ENCODE measurements at regions not wholly inside any gene's neighbourhood (a gene's known extent, or its start where the extent isn't known, plus 50 kb on each side); places are given as distances from the start of the nearest gene placed in this dataset.

- Histone ChIP-seq H3K4me3 (replicated peaks; ENCODE audit: low read depth, low read length) (no peak overlapping the region), H3K36me3 (ENCODE audit: control insufficient read depth, insufficient read depth, low read length) (no peaks in the 10 kb centered on the region), H3K27me3 (replicated peaks; ENCODE audit: control insufficient read depth, insufficient read depth, low read length) (no peaks in the 10 kb centered on the region)
- TF ChIP-seq CTCF (IDR thresholded peaks at IDR 0.05; ENCODE audit: insufficient read depth, low read length, poor library complexity, severe bottlenecking) = no peak
- DNase-seq (ENCODE audit: extremely low read depth, insufficient read length) = no peak
Observed at GRCh38 chr5:111847052-111847925, 90.3 kb upstream of the NREP start.

DNA sequence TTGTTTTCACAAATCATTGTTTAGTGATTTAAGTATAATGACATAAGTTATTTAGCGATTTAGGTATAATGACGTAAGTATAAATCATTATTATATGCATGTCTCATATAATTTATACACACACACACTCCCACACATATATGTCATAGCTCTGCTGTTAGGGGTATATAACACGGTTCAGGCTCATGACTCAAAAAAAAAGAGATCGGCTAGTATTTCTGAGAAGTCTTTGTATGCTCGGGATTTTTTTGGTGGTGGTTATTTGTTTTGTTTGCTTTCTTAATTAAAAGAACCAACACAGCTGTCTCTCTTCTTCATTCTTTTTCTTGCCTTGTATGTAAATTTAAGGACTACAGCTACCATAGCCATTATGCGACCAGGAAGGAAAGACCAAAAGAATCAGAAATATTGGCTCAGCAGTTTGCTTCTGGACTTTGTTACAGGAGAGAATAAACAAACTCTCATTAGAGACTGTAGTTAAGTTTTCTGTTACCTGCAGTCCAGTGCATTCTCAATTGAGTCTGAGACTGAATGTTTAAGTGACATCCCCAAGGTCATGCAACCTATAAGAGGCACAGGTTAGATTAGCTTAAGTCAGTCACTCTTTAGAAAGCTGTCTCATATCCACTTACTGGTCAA lies 83.2 kb upstream of the NREP start:
- DNase-seq (ENCODE audit: extremely low read depth, insufficient read length) = no peak
- H3K27me3 ChIP-seq (replicated peaks; ENCODE audit: control insufficient read depth, insufficient read depth, low read length) = no peaks in the 10 kb centered on the region
- TF ChIP-seq CTCF (IDR thresholded peaks at IDR 0.05; ENCODE audit: insufficient read depth, low read length, poor library complexity, severe bottlenecking) = no peak
- no peak overlapping the region for H3K4me3 ChIP-seq (replicated peaks; ENCODE audit: low read depth, low read length)
- no peaks in the 10 kb centered on the region for H3K36me3 ChIP-seq (ENCODE audit: control insufficient read depth, insufficient read depth, low read length)

DNA sequence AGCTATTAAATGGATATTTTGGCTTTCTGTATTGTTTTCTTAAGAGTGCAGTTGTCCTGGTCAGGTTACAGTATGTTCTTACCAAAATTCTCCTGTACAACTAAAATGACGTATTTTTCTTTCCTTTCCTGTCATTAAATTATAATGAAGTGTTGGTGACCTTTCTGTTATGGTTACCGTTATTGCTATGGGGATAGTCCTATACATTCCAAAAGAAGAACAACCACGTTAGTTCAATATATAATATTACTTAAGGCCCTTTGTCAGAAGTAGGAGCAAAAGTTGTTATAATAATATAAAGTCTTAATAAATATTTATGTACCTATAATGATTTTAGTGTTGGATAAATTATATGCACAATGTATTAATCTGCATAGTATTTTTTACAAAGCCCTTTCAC lies 82.4 kb upstream of the NREP start:
- Histone ChIP-seq H3K36me3 (ENCODE audit: control insufficient read depth, insufficient read depth, low read length) (no peaks in the 10 kb centered on the region), H3K4me3 (replicated peaks; ENCODE audit: low read depth, low read length) (no peak overlapping the region), H3K27me3 (replicated peaks; ENCODE audit: control insufficient read depth, insufficient read depth, low read length) (no peaks in the 10 kb centered on the region)
- TF ChIP-seq CTCF (IDR thresholded peaks at IDR 0.05; ENCODE audit: insufficient read depth, low read length, poor library complexity, severe bottlenecking) = no peak
- no peak for DNase-seq (ENCODE audit: extremely low read depth, insufficient read length)

DNA sequence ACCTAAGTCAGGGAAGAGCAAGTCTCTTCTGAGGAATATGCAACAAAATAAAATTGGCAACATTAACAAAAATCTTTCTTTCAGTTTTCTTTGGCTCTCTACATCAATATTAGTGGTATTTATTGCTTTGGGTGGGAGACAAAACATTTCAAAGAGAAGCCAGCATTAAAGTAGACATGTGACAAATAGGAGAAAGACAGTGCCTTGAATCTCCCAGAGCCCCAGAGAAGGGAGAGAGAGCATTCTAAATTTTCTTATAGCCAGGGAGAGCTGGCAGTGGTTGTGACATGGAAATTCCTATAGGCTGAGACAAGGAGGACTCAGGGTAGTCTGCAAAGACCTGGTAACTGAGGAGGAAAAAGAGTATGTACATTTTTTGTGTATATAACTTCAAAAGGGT lies 79.4 kb upstream of the NREP start:
- Histone ChIP-seq H3K27me3 (replicated peaks; ENCODE audit: control insufficient read depth, insufficient read depth, low read length) (no peaks in the 10 kb centered on the region), H3K4me3 (replicated peaks; ENCODE audit: low read depth, low read length) (no peak overlapping the region), H3K36me3 (ENCODE audit: control insufficient read depth, insufficient read depth, low read length) (no peaks in the 10 kb centered on the region)
- no peak for DNase-seq (ENCODE audit: extremely low read depth, insufficient read length)
- no peak for TF ChIP-seq CTCF (IDR thresholded peaks at IDR 0.05; ENCODE audit: insufficient read depth, low read length, poor library complexity, severe bottlenecking)

- no peak overlapping the region for H3K4me3 ChIP-seq (replicated peaks; ENCODE audit: low read depth, low read length)
- no peak for TF ChIP-seq CTCF (IDR thresholded peaks at IDR 0.05; ENCODE audit: insufficient read depth, low read length, poor library complexity, severe bottlenecking)
- no peaks in the 10 kb centered on the region for H3K36me3 ChIP-seq (ENCODE audit: control insufficient read depth, insufficient read depth, low read length)
- H3K27me3 ChIP-seq (replicated peaks; ENCODE audit: control insufficient read depth, insufficient read depth, low read length) = no peaks in the 10 kb centered on the region
- DNase-seq (ENCODE audit: extremely low read depth, insufficient read length) = no peak
Observed at GRCh38 chr5:111834926-111835599, 78.1 kb upstream of the NREP start.
